Nephron progenitor cell (in vitro differentiated cells): ENCODE measurements at regions not wholly inside any gene's neighbourhood (a gene's known extent, or its start where the extent isn't known, plus 50 kb on each side); places are given as distances from the start of the nearest gene placed in this dataset.
A peak's percentile ranks its signal among the peaks of the same experiment; 100 is the strongest.
"Not testable (repeated sequence)": the region's sequence is repeated elsewhere in the genome, so short reads cannot be mapped to it uniquely, and the experiment has no call there.

ENCODE experiments used
- DNase-seq: peaks from one replicate; pipeline ENCODE4 v3.0.0; 2021
- H3K27ac Mint-ChIP-seq: 2 replicates; pipeline ENCODE4 v1.8.0; 2021; ENCODE audit warnings: mild to moderate bottlenecking, moderate library complexity, mixed read lengths
- H3K27me3 Mint-ChIP-seq: 2 replicates; pipeline ENCODE4 v1.8.0; 2021; ENCODE audit warnings: mild to moderate bottlenecking, low read depth, mixed read lengths; ENCODE audit not compliant: poor library complexity
- H3K36me3 Mint-ChIP-seq: 2 replicates; pipeline ENCODE4 v1.8.0; 2021; ENCODE audit warnings: low read depth, mixed read lengths
- H3K4me1 Mint-ChIP-seq: 2 replicates; pipeline ENCODE4 v1.8.0; 2021; ENCODE audit warnings: mixed read lengths
- H3K4me3 Mint-ChIP-seq: 2 replicates; pipeline ENCODE4 v1.8.0; 2021; ENCODE audit warnings: mild to moderate bottlenecking, moderate library complexity, mixed read lengths
- H3K9me3 Mint-ChIP-seq: 2 replicates; pipeline ENCODE4 v1.8.0; 2021; ENCODE audit warnings: mild to moderate bottlenecking, moderate library complexity, mixed read lengths
- CTCF ChIP-seq: fragments of 200-600 bp; sonication (generic); IDR thresholded peaks from 2 replicates; pipeline ENCODE4 v1.5.0; 2021; ENCODE audit warnings: antibody characterized with exemption

- no peak for TF ChIP-seq CTCF
- Mint-ChIP-seq H3K9me3 (peaks cover 9% of the 10 kb centered on the region), H3K4me3 (no peak overlapping the region), H3K4me1 (peaks cover 39% of the 10 kb centered on the region), H3K27me3 (peaks cover 2% of the 10 kb centered on the region), H3K27ac (peak overlapping the region; percentile 75), H3K36me3 (peaks cover 6% of the 10 kb centered on the region)
- DNase-seq = no peak
Observed at GRCh38 chr10:11670381-11670780, 58.9 kb upstream of the USP6NL start.

GRCh38 chr10:11668847-11669610 is 57.6 kb upstream of the USP6NL start:
- DNase-seq = no peak

GRCh38 chr10:11667756-11668155 is 56.3 kb upstream of the USP6NL start:
- TF ChIP-seq CTCF = no peak
- Mint-ChIP-seq H3K9me3 (peaks cover 9% of the 10 kb centered on the region), H3K27me3 (peaks cover 2% of the 10 kb centered on the region), H3K36me3 (peaks cover 10% of the 10 kb centered on the region), H3K27ac (no peak overlapping the region), H3K4me1 (peaks cover 35% of the 10 kb centered on the region), H3K4me3 (no peak overlapping the region)
- no peak for DNase-seq

More at GRCh38 chr10:11668847-11669610, 57.6 kb upstream of the USP6NL start:
- H3K36me3 Mint-ChIP-seq = peaks cover 10% of the 10 kb centered on the region
- H3K4me1 Mint-ChIP-seq = peaks cover 43% of the 10 kb centered on the region
- no peak for TF ChIP-seq CTCF
- peak overlapping the region; percentile 89 for H3K27ac Mint-ChIP-seq
- H3K27me3 Mint-ChIP-seq = peaks cover 2% of the 10 kb centered on the region
- H3K9me3 Mint-ChIP-seq = peaks cover 9% of the 10 kb centered on the region
- no peak overlapping the region for H3K4me3 Mint-ChIP-seq

- Mint-ChIP-seq H3K4me1 (peaks cover 36% of the 10 kb centered on the region), H3K36me3 (peaks cover 10% of the 10 kb centered on the region), H3K4me3 (no peak overlapping the region), H3K27ac (no peak overlapping the region), H3K9me3 (peaks cover 9% of the 10 kb centered on the region), H3K27me3 (peaks cover 6% of the 10 kb centered on the region)
- DNase-seq = no peak
- TF ChIP-seq CTCF = no peak
Observed at GRCh38 chr10:11663763-11664555, 52.5 kb upstream of the USP6NL start.

GRCh38 chr10:11663126-11663515 is 51.7 kb upstream of the USP6NL start:
- H3K36me3 Mint-ChIP-seq = peaks cover 10% of the 10 kb centered on the region
- DNase-seq, H3K9me3 Mint-ChIP-seq, H3K4me3 Mint-ChIP-seq, H3K27ac Mint-ChIP-seq, H3K27me3 Mint-ChIP-seq: not testable (repeated sequence)
- H3K4me1 Mint-ChIP-seq = peaks cover 33% of the 10 kb centered on the region

GRCh38 chr10:11661441-11661840 is 50.0 kb upstream of the USP6NL start:
- TF ChIP-seq CTCF = no peak

More at GRCh38 chr10:11661441-11661840, 50.0 kb upstream of the USP6NL start:
- no peak for DNase-seq
- Mint-ChIP-seq H3K4me3 (no peak overlapping the region), H3K9me3 (peaks cover 9% of the 10 kb centered on the region), H3K27ac (no peak overlapping the region), H3K4me1 (peaks cover 33% of the 10 kb centered on the region), H3K27me3 (peaks cover 3% of the 10 kb centered on the region), H3K36me3 (peaks cover 10% of the 10 kb centered on the region)
